ENCODE measurements at regions not wholly inside any gene's neighbourhood (a gene's known extent, or its start where the extent isn't known, plus 50 kb on each side); places are given as distances from the start of the nearest gene placed in this dataset.

DNA sequence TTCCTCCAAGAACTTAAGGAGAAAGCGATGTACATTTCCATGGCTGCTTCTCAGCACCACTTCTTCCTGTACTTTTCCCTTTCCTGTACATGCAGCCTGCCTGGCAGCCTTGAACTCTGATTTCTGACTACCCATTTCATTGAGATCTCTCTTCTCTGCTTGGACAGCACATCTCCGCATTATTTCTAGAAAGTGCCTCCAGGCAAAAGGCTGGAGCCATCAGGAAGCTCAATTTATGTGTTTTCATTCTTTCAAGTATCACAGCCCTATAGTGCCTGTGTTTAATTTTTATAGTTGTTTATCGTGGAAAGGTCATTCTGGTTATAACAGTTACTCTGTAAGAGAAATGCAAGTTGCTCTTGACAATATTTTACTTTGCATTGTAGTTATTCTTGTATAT lies 688.0 kb upstream of the ANKRD30A start:
- H2AFZ ChIP-seq, result no peak overlapping the region
- no peaks in the 10 kb centered on the region for H3K79me2 ChIP-seq
- H3K4me2 ChIP-seq (ENCODE audit: low read length), result no peak overlapping the region
- H3K4me1 ChIP-seq, result no peaks in the 10 kb centered on the region
- H3K9me3 ChIP-seq (ENCODE audit: control insufficient read depth, low read length), result no peaks in the 10 kb centered on the region
- TF ChIP-seq, protein P1, sequence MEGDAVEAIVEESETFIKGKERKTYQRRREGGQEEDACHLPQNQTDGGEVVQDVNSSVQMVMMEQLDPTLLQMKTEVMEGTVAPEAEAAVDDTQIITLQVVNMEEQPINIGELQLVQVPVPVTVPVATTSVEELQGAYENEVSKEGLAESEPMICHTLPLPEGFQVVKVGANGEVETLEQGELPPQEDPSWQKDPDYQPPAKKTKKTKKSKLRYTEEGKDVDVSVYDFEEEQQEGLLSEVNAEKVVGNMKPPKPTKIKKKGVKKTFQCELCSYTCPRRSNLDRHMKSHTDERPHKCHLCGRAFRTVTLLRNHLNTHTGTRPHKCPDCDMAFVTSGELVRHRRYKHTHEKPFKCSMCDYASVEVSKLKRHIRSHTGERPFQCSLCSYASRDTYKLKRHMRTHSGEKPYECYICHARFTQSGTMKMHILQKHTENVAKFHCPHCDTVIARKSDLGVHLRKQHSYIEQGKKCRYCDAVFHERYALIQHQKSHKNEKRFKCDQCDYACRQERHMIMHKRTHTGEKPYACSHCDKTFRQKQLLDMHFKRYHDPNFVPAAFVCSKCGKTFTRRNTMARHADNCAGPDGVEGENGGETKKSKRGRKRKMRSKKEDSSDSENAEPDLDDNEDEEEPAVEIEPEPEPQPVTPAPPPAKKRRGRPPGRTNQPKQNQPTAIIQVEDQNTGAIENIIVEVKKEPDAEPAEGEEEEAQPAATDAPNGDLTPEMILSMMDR (IDR thresholded peaks at IDR 0.05), result no peak
- no peak overlapping the region for H3K4me3 ChIP-seq (ENCODE audit: low read depth, low read length)
- no peaks in the 10 kb centered on the region for H3K36me3 ChIP-seq (ENCODE audit: control insufficient read depth, insufficient read depth, low read length)
- no peak overlapping the region for H3K9ac ChIP-seq
- no peaks in the 10 kb centered on the region for H3K27me3 ChIP-seq (ENCODE audit: control insufficient read depth, insufficient read depth, low read length)
- no peak overlapping the region for H3K27ac ChIP-seq

DNA sequence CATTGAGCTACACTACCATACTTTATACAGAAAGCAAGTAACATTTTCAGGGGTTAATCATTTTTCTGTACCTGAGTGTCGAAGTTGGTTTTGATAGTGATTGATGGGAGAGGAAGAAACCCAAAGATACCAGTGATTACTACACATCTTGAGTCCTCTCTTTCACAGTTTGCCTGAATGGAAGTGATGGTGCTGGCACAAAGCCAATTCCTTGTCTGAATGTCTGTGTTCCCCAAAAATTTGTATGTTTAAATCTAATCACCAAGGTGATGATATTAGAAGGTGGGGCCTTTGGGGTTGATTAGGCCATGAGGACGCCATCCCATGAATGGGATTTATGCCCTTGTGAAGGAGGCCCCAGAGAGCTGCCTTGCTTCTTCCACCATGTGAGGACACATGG lies 696.9 kb upstream of the ANKRD30A start:
- H3K9ac ChIP-seq, result no peak overlapping the region
- no peak overlapping the region for H3K4me3 ChIP-seq (ENCODE audit: low read depth, low read length)
- H3K4me1 ChIP-seq, result no peaks in the 10 kb centered on the region
- no peaks in the 10 kb centered on the region for H3K27me3 ChIP-seq (ENCODE audit: control insufficient read depth, insufficient read depth, low read length)
- H3K79me2 ChIP-seq, result no peaks in the 10 kb centered on the region
- H3K4me2 ChIP-seq (ENCODE audit: low read length), result no peak overlapping the region
- TF ChIP-seq, protein P1 (IDR thresholded peaks at IDR 0.05), result no peak
- H2AFZ ChIP-seq, result no peak overlapping the region
- no peaks in the 10 kb centered on the region for H3K9me3 ChIP-seq (ENCODE audit: control insufficient read depth, low read length)
- H3K27ac ChIP-seq, result no peak overlapping the region
- H3K36me3 ChIP-seq (ENCODE audit: control insufficient read depth, insufficient read depth, low read length), result no peaks in the 10 kb centered on the region

DNA sequence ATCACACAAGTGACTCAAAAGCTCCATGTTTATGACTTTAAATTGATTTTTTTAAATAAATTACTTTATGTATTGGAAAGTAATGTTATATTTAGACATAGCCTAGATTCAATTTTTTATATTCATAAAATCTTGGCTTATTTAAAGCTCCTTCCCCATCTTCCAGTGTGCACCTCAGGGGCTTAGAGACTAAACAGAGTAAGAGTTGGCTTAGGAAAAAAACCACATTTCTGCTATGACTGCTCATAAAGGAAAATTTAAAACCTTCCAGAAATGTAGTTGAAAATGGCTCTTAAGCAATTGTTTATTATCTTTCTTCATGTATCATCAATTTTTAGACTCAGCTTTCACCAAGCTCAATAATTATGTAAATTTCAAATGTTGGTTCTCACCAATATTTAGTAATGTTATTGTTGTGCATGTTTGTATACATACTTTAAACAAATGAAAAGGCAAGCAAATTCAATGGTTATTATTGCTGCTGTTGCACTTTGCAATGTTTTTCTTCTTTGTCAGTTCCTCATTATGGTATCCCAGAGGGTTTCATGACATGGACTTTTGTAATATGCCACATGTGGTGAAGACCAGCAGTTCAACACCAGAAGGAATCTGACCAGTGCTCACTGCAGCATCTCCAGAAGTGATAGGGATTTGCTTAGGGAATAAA lies 700.1 kb upstream of the ANKRD30A start:
- no peak overlapping the region for H3K4me2 ChIP-seq (ENCODE audit: low read length)
- no peaks in the 10 kb centered on the region for H3K79me2 ChIP-seq
- no peaks in the 10 kb centered on the region for H3K4me1 ChIP-seq
- no peaks in the 10 kb centered on the region for H3K9me3 ChIP-seq (ENCODE audit: control insufficient read depth, low read length)
- no peaks in the 10 kb centered on the region for H3K27me3 ChIP-seq (ENCODE audit: control insufficient read depth, insufficient read depth, low read length)
- no peak overlapping the region for H3K4me3 ChIP-seq (ENCODE audit: low read depth, low read length)
- TF ChIP-seq, protein P1 (IDR thresholded peaks at IDR 0.05), result no peak
- no peak overlapping the region for H3K9ac ChIP-seq
- no peak overlapping the region for H2AFZ ChIP-seq
- no peak overlapping the region for H3K27ac ChIP-seq
- H3K36me3 ChIP-seq (ENCODE audit: control insufficient read depth, insufficient read depth, low read length), result no peaks in the 10 kb centered on the region

DNA sequence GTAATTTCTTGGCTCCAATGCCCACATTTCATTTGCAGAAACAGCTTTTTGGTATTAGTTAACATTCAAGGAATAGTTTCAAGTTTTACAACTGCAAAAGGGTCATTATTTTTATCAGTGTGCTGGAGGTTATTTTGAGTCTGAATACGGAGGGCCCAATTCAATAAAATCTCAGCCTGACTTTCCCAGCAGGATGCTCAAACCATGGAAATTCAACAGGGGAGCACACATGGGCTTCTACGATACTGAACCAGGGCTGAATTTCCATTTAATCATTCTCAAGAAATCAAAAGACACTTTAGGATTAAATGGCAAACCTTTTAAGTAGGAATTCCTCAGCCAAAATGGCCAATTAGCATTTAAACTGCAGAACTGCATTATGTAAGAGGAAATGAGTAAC lies 700.9 kb upstream of the ANKRD30A start:
- no peaks in the 10 kb centered on the region for H3K27me3 ChIP-seq (ENCODE audit: control insufficient read depth, insufficient read depth, low read length)
- H3K79me2 ChIP-seq, result no peaks in the 10 kb centered on the region
- H2AFZ ChIP-seq, result no peak overlapping the region
- TF ChIP-seq, protein P1 (IDR thresholded peaks at IDR 0.05), result no peak
- no peak overlapping the region for H3K27ac ChIP-seq
- no peaks in the 10 kb centered on the region for H3K4me1 ChIP-seq
- H3K36me3 ChIP-seq (ENCODE audit: control insufficient read depth, insufficient read depth, low read length), result no peaks in the 10 kb centered on the region
- no peak overlapping the region for H3K4me3 ChIP-seq (ENCODE audit: low read depth, low read length)
- H3K9ac ChIP-seq, result no peak overlapping the region
- H3K9me3 ChIP-seq (ENCODE audit: control insufficient read depth, low read length), result no peaks in the 10 kb centered on the region
- H3K4me2 ChIP-seq (ENCODE audit: low read length), result no peak overlapping the region

DNA sequence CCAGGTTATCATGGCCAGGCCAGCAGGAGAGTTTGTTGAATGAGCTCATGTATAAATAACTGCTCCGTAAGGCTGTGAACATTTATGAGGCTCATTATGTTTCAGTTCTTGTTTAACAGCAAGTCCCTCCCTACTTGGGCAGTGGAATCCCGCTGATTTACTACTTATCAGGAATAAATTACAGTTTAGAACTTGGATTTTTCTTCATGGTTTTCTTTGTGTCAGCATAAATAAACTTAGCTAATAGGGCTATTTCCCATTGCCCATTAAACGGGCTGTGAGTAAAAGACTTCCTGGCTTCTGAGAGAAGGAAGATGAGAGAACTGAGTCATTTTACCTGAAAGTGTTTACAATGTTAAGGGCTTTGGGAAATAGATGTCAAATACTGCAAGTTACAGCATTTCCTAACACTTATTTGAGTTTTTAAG lies 701.6 kb upstream of the ANKRD30A start:
- H3K9ac ChIP-seq, result no peak overlapping the region
- no peak overlapping the region for H3K4me3 ChIP-seq (ENCODE audit: low read depth, low read length)

More for the DNA sequence above, 701.6 kb upstream of the ANKRD30A start:
- no peak overlapping the region for H3K27ac ChIP-seq
- no peaks in the 10 kb centered on the region for H3K27me3 ChIP-seq (ENCODE audit: control insufficient read depth, insufficient read depth, low read length)
- H3K9me3 ChIP-seq (ENCODE audit: control insufficient read depth, low read length), result no peaks in the 10 kb centered on the region
- H3K4me2 ChIP-seq (ENCODE audit: low read length), result no peak overlapping the region
- no peaks in the 10 kb centered on the region for H3K79me2 ChIP-seq
- H2AFZ ChIP-seq, result no peak overlapping the region
- H3K4me1 ChIP-seq, result no peaks in the 10 kb centered on the region
- no peaks in the 10 kb centered on the region for H3K36me3 ChIP-seq (ENCODE audit: control insufficient read depth, insufficient read depth, low read length)
- TF ChIP-seq, protein P1 (IDR thresholded peaks at IDR 0.05), result no peak

Measured in parathyroid adenoma (tissue), 2 donors.